GM19395 (cell line): ENCODE measurements at regions not wholly inside any gene's neighbourhood (a gene's known extent, or its start where the extent isn't known, plus 50 kb on each side); places are given as distances from the start of the nearest gene placed in this dataset.

Experiments
- ATAC-seq: cut with Tn5 transposase; IDR thresholded peaks from one replicate; pipeline ENCODE4 v1.9.1; 2021; ENCODE audit warnings: mild to moderate bottlenecking, moderate library complexity; ENCODE audit not compliant: unreplicated experiment

DNA sequence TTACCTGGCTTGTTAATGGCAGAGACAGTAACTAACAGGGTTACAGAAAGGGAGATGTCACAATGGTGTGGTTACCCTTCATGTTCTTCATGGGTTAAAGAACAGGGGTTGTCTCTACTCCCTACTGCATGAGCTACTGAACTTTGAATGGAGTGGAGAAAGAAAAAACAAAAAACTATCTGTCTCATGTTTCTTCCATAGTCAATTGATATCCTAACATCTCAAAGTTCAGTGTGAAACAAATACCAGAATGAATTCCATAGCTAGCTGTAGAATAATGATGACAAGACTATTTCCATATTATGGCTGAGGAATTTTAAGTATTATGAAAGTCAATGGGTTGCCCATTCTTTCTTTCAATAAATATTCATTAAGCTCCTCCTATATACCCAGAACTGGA is 161.3 kb upstream of the LPP start:
- ATAC-seq = no peak

- no peak for ATAC-seq
Observed at GRCh38 chr3:187994221-187995042, 159.5 kb upstream of the LPP start.

- ATAC-seq = no peak
Observed at GRCh38 chr3:187995043-187995400, 158.9 kb upstream of the LPP start.

- no peak for ATAC-seq
Observed at GRCh38 chr3:187995667-187996066, 158.3 kb upstream of the LPP start.

DNA sequence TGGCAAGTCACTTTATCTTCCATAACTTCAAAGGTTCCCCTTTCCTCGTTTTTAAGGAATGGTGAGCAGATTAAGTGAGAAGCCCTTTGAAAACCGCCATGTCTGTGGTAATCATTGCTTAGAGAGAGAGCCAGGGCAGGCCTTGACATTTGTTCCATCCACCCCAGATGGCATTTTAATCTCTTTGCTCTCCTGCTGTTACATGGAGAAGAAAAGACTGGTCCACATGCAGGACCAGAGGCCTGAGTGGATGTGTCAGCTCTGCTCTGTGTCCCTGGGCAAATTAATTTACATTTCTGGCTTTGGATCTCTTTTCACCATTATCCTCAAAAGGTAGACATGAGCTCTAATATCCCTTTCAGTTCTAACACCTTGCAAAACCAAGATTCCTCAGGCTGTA is 157.3 kb upstream of the LPP start:
- ATAC-seq = no peak

GRCh38 chr3:187997490-187997889 is 156.5 kb upstream of the LPP start:
- no peak for ATAC-seq

GRCh38 chr3:187997946-187998561 is 155.9 kb upstream of the LPP start:
- ATAC-seq = no peak

GRCh38 chr3:187998611-187999010 is 155.3 kb upstream of the LPP start:
- ATAC-seq = no peak

DNA sequence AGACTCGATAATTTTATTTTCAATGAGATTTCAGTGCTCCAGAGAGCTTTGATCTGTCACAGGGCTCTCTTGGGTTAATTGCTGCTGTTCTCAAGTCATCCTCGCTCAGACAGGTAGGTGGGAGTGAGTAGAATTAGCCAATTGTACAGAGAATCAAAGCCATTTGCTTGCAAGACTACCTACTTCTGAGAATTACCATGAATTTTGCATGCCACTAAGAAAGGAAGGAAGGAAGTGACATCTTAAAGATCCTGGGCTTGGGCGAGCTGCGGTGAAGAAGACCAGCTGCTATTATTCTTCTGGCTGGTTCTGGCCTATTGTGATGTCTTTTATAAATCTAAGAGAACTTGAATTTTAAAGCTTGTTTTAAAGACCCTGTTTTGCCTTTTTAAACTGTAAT is 154.1 kb upstream of the LPP start:
- ATAC-seq = no peak

- no peak for ATAC-seq
Observed at GRCh38 chr3:188000361-188000861, 153.5 kb upstream of the LPP start.

- no peak for ATAC-seq
Observed at GRCh38 chr3:188001093-188001492, 152.9 kb upstream of the LPP start.

DNA sequence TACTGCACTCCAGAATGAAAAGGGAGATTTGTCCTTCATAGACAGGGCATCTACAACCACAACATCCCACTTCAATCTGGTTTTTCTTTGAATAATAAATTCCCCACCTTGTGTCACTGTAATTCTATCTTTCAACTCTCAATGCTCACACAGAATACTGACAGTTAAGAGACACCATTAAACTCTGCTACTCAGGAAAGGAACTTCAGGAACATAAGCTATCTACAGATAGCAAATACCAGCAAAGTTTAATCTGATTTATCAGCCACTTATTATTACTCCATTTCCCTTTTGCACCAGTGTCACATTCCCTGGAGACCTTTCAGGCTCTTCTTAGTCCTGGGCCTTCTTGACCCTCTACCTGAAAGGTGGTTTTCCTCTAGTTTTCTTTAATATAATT is 152.0 kb upstream of the LPP start:
- no peak for ATAC-seq

GRCh38 chr3:188002626-188003138 is 151.3 kb upstream of the LPP start:
- ATAC-seq = no peak

GRCh38 chr3:188003188-188004171 is 150.5 kb upstream of the LPP start:
- no peak for ATAC-seq

DNA sequence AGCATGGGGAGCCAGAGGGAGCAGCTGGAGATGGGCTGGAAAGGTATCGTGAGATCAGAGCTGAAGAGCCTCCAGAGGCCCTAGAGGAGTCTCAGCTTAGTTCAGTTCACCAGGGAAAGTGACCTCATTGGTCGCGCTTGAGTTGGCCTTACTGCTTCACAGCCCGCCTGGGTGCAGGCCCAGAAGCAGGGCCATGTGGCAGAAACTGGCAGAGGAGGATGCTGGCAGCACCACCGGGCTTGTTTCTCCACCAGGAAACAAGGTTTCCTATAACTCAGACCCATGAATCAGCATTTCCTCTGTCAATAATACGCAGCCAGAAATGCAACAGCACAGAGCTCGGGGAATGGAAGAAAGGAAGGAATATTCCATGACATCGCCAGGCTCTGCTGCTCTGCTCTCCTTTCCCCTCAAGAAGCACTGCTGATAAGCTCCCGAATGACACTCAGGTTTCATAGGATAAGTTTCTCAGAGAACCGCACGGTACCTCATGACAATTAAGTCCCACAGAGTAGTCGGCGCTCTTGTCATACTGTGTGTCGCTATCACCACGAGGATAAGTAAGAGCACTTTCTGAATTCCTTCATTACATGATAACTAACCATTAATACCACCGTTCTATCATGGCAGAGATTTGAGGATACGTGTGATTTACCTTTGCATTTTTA is 147.1 kb upstream of the LPP start:
- no peak for ATAC-seq

- ATAC-seq = no peak
Observed at GRCh38 chr3:188007897-188008296, 146.1 kb upstream of the LPP start.

GRCh38 chr3:188008582-188009213 is 145.3 kb upstream of the LPP start:
- ATAC-seq = no peak

DNA sequence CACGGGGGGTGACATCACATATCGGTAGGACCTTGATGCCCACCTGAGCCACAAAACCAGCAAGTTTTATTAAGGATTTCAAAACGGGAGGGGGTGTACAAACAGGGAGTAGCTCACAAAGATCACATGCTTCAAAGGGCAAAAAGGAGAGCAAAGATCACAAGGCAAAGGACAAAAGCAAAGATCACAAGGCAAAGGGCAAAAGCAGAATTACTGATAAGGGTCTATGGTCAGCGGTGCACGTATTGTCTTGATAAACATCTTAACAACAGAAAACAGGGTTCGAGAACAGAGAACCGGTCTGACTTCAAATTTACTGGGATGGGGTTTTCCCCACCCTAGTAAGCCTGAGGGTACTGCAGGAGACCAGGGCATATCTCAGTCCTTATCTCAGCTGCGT is 143.5 kb upstream of the LPP start:
- ATAC-seq = no peak

DNA sequence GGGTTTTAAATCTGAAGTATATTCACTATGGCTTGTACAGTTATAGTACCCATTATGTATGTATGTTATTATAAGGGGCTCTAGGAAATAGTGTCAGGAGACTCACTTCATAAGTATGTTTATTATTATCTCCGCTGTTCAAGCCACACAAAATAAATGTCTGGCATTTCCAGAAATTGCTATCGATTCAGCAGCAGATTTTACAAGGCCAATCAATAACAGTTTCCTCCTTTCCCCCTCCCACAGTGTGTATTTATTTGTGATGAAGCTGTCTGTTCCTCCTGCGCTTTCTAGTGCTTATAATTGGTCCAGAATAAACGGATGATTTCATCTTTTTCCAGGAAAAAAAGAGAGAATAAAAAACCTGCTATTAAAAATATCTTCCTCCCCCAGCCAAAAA is 134.2 kb upstream of the LPP start:
- ATAC-seq = no peak

DNA sequence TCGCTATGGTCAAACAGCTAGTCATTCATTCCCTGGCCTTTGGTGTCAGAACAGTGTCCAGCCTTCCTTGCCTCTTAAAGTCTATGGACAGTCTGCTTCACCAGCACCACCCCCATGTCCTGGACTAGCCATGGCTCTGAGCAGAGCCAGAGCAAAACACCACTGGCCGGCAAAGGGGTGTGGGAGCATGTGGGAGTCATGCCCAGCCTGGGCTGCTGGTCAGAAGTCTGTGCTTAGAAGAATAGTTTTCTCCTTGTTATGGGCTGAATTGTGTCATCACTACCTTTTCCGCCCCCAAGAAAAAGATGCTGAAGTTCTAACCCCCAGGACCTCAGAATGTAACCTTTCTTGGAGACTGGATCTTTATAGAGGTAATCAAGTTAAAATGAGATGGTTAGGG is 132.9 kb upstream of the LPP start:
- ATAC-seq = no peak
